Mucosa of stomach (tissue), 1 donor: ENCODE measurements at regions not wholly inside any gene's neighbourhood (a gene's known extent, or its start where the extent isn't known, plus 50 kb on each side); places are given as distances from the start of the nearest gene placed in this dataset.

Source experiments
- H3K27me3 ChIP-seq: one replicate; pipeline ENCODE4 v1.7.0; 2013; ENCODE audit warnings: mild to moderate bottlenecking, low read length; ENCODE audit not compliant: control insufficient read depth, insufficient read depth
- H3K36me3 ChIP-seq: one replicate; pipeline ENCODE4 v1.7.0; 2013; ENCODE audit warnings: low read length; ENCODE audit not compliant: control insufficient read depth, insufficient read depth
- H3K4me1 ChIP-seq: one replicate; pipeline ENCODE4 v1.7.0; 2013; ENCODE audit warnings: mild to moderate bottlenecking, low read length; ENCODE audit not compliant: control insufficient read depth, insufficient read depth
- H3K4me3 ChIP-seq: one replicate; pipeline ENCODE4 v1.7.0; 2013; ENCODE audit warnings: low read length
- H3K9ac ChIP-seq: one replicate; pipeline ENCODE4 v1.7.0; 2013; ENCODE audit warnings: mild to moderate bottlenecking, low read length, moderate library complexity
- H3K9me3 ChIP-seq: one replicate; pipeline ENCODE4 v1.7.0; 2013; ENCODE audit warnings: mild to moderate bottlenecking, low read length, moderate library complexity; ENCODE audit not compliant: control insufficient read depth
- donor health status: Pancreatic carcinoma.

GRCh38 chr3:69540706-69541581 lies 155.1 kb upstream of the FRMD4B start:
- Histone ChIP-seq H3K36me3 (no peaks in the 10 kb centered on the region), H3K4me3 (no peak overlapping the region), H3K4me1 (no peaks in the 10 kb centered on the region), H3K9me3 (no peaks in the 10 kb centered on the region), H3K9ac (no peak overlapping the region), H3K27me3 (peaks cover 9% of the 10 kb centered on the region)

DNA sequence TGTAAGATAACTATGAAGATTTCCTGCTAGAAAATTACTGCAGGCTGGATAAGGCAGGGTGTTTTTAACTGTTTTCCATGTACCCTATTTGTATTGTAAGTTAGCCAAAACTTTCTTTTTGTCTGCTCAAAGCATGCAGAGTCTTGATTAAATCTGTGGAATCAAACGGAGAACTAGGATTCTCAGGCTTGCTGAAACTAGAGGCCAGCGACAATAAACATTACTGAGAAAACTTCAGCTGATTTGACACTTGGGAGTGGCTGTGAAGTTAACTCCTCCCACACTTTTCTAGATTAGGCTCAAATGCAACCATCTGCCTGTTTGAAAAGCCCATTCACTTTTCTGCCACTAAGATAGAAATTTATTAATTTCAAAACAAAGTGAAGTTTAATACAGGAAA lies 153.2 kb upstream of the FRMD4B start:
- H3K4me1 ChIP-seq = no peaks in the 10 kb centered on the region
- H3K27me3 ChIP-seq = peaks cover 9% of the 10 kb centered on the region
- H3K36me3 ChIP-seq = no peaks in the 10 kb centered on the region
- H3K4me3 ChIP-seq = no peak overlapping the region
- H3K9me3 ChIP-seq = no peaks in the 10 kb centered on the region
- H3K9ac ChIP-seq = no peak overlapping the region

DNA sequence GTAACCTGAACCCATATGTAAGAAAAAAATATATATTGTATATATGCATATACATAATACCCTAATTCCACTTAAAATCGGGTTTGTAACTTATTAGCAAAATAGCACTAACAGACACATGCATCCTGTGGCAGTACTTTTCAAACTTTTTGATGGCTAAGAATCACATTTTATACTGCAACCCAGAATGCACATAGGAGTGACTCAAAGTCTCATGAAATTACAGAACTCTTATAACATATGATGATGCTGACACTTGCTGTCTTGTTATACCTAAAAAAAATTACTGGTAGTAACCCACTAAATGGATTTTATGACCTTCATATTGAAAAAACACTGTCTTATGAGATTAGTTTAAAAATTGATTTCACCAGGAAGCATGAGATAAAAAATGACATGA lies 152.4 kb upstream of the FRMD4B start:
- no peak overlapping the region for H3K9ac ChIP-seq
- no peaks in the 10 kb centered on the region for H3K9me3 ChIP-seq
- H3K4me1 ChIP-seq = no peaks in the 10 kb centered on the region
- H3K27me3 ChIP-seq = peaks cover 9% of the 10 kb centered on the region
- H3K4me3 ChIP-seq = no peak overlapping the region
- H3K36me3 ChIP-seq = no peaks in the 10 kb centered on the region

GRCh38 chr3:69536306-69537020 lies 150.6 kb upstream of the FRMD4B start:
- Histone ChIP-seq H3K9me3 (no peaks in the 10 kb centered on the region), H3K4me3 (no peak overlapping the region), H3K36me3 (no peaks in the 10 kb centered on the region), H3K4me1 (no peaks in the 10 kb centered on the region), H3K9ac (no peak overlapping the region), H3K27me3 (peaks cover 2% of the 10 kb centered on the region)

DNA sequence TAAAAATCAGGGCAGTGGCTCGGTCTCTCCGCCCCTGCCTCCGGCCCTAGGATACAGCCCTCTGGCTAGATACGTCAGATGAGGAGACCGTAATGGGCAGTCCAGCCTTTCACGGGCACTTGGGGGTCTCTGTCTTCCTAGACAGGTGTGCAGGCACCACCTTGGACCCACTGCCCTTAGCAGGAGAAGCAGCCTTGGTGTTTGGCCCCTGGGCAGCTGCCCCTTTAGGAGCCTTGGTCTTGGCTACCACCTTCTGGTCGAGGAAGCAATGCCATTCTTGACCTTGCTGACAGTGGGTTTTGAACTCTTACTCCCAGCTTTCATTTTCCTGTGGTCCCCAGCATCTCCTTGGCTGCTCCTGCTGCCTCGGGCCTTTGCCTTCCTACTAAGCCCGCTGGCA lies 149.7 kb upstream of the FRMD4B start:
- peaks cover under 1% of the 10 kb centered on the region for H3K27me3 ChIP-seq
- H3K4me1 ChIP-seq = no peaks in the 10 kb centered on the region
- H3K4me3 ChIP-seq = no peak overlapping the region
- H3K36me3 ChIP-seq = no peaks in the 10 kb centered on the region
- H3K9me3 ChIP-seq = no peaks in the 10 kb centered on the region
- H3K9ac ChIP-seq = no peak overlapping the region

- Histone ChIP-seq H3K27me3 (no peaks in the 10 kb centered on the region), H3K4me3 (no peak overlapping the region), H3K36me3 (no peaks in the 10 kb centered on the region), H3K9me3 (no peaks in the 10 kb centered on the region), H3K9ac (no peak overlapping the region), H3K4me1 (no peaks in the 10 kb centered on the region)
Observed at GRCh38 chr3:69532547-69533224, 146.8 kb upstream of the FRMD4B start.

GRCh38 chr3:69531576-69532546 lies 146.0 kb upstream of the FRMD4B start:
- H3K4me1 ChIP-seq = no peaks in the 10 kb centered on the region
- H3K27me3 ChIP-seq = no peaks in the 10 kb centered on the region
- no peak overlapping the region for H3K4me3 ChIP-seq
- no peaks in the 10 kb centered on the region for H3K36me3 ChIP-seq
- no peaks in the 10 kb centered on the region for H3K9me3 ChIP-seq
- no peak overlapping the region for H3K9ac ChIP-seq

DNA sequence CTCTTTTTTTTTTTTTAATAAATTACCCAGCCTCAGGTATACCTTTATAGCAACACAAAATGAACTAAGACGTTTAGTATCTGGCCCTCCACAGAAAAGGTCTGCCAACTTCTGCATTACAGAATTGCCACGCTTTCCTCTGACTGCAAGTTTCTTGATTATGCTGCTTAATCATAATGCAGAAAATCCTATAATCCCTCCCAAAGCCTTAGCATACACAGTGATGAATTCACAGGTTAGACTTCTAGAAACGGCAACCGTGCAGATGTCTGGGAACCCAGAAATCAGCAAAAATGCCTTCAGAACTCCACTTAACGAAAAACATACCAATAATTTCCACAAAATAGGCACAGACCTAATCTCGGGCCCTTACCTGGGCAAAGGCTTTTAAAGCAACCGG lies 144.7 kb upstream of the FRMD4B start:
- no peaks in the 10 kb centered on the region for H3K36me3 ChIP-seq
- no peaks in the 10 kb centered on the region for H3K9me3 ChIP-seq
- no peaks in the 10 kb centered on the region for H3K27me3 ChIP-seq
- H3K4me1 ChIP-seq = no peaks in the 10 kb centered on the region
- no peak overlapping the region for H3K9ac ChIP-seq
- H3K4me3 ChIP-seq = no peak overlapping the region

DNA sequence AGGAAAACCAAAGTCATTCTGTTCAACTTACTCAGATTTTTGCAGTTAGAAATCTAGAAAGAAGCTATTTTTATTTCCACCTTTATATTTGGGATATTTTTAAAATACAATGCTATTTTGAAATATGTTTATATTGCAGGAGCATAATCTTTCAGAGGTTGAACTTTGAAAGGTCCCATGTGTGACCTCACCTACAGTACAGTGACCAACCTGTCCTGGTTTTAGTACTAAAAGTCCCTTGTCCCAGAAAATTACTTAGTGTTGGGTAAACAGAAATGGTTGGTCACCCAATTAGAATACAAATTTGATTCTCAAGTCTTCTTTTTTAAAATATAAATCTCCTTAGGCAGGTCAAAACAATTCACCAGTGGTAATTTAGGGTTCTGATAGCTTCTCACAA lies 141.6 kb upstream of the FRMD4B start:
- Histone ChIP-seq H3K4me3 (no peak overlapping the region), H3K9ac (no peak overlapping the region), H3K9me3 (no peaks in the 10 kb centered on the region), H3K27me3 (no peaks in the 10 kb centered on the region), H3K36me3 (no peaks in the 10 kb centered on the region), H3K4me1 (no peaks in the 10 kb centered on the region)

- H3K4me3 ChIP-seq = no peak overlapping the region
- H3K36me3 ChIP-seq = no peaks in the 10 kb centered on the region
- no peaks in the 10 kb centered on the region for H3K27me3 ChIP-seq
- H3K4me1 ChIP-seq = no peaks in the 10 kb centered on the region
- no peaks in the 10 kb centered on the region for H3K9me3 ChIP-seq
- H3K9ac ChIP-seq = no peak overlapping the region
Observed at GRCh38 chr3:69524816-69525215, 138.9 kb upstream of the FRMD4B start.

DNA sequence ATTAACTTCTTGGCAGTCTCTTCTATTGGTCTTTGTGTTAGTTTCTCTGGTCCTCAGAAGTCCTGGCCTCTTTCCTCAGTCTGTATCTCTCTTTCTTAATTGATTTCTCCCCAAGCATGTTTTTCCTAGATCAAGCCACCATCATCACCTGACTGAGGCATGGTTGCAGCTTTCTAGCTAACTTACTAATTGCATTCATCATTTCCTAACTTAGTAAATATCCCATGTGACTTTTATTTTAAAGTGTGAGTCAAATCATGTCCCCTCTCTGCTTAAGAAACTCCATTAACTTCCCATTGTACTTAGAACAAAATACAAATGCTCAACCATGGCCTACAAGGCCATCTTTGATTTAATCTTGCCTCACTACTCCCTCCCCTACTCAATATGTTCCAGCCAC lies 135.4 kb upstream of the FRMD4B start:
- H3K9ac ChIP-seq = no peak overlapping the region
- H3K4me1 ChIP-seq = no peaks in the 10 kb centered on the region
- H3K36me3 ChIP-seq = no peaks in the 10 kb centered on the region
- H3K4me3 ChIP-seq = no peak overlapping the region
- no peaks in the 10 kb centered on the region for H3K9me3 ChIP-seq
- H3K27me3 ChIP-seq = no peaks in the 10 kb centered on the region
